Mesenchymal stem cell (in vitro differentiated cells and primary cell): ENCODE measurements at regions not wholly inside any gene's neighbourhood (a gene's known extent, or its start where the extent isn't known, plus 50 kb on each side); places are given as distances from the start of the nearest gene placed in this dataset.
A peak's percentile ranks its signal among the peaks of the same experiment; 100 is the strongest.

Experiments used
- DNase-seq: peaks from one replicate; pipeline ENCODE4 v3.0.0-alpha.2; 2013
- H2AFZ ChIP-seq: one replicate; pipeline ENCODE4 v1.6.1; 2013; ENCODE audit warnings: low read depth, mild to moderate bottlenecking, control low read depth, inconsistent platforms, low read length, moderate library complexity
- H2AK5ac ChIP-seq: 2 replicates; pipeline ENCODE4 v1.6.1; 2013; ENCODE audit warnings: low read length, moderate library complexity, mild to moderate bottlenecking, inconsistent platforms; ENCODE audit not compliant: severe bottlenecking
- H2BK120ac ChIP-seq: one replicate; pipeline ENCODE4 v1.6.1; 2013; ENCODE audit warnings: low read depth, mild to moderate bottlenecking, inconsistent platforms, low read length, moderate library complexity
- H2BK12ac ChIP-seq, 2 experiments: one replicate each; pipeline ENCODE4 v1.6.1; 2013; ENCODE audit warnings: inconsistent platforms in 2 of 2, low read length in 2 of 2, mild to moderate bottlenecking in 2 of 2, moderate library complexity in 2 of 2, control low read depth in 1 of 2
- H2BK15ac ChIP-seq: one replicate; pipeline ENCODE4 v1.6.1; 2013; ENCODE audit warnings: mild to moderate bottlenecking, low read depth, inconsistent platforms; ENCODE audit not compliant: poor library complexity, severe bottlenecking
- H2BK5ac ChIP-seq: 2 replicates; pipeline ENCODE4 v1.6.1; 2013; ENCODE audit warnings: low read depth, mild to moderate bottlenecking, low read length, control low read depth, inconsistent platforms; ENCODE audit not compliant: poor library complexity, severe bottlenecking
- H3K14ac ChIP-seq, 2 experiments: one replicate each; pipeline ENCODE4 v1.6.1; 2013; ENCODE audit warnings: inconsistent platforms in 2 of 2, low read length in 2 of 2, control low read depth in 1 of 2, mild to moderate bottlenecking in 1 of 2, moderate library complexity in 1 of 2
- H3K18ac ChIP-seq, 2 experiments: one replicate each; pipeline ENCODE4 v1.6.1; 2013; ENCODE audit warnings: inconsistent platforms in 2 of 2, low read length in 2 of 2, control low read depth in 1 of 2, low read depth in 1 of 2, mild to moderate bottlenecking in 1 of 2
- H3K23ac ChIP-seq, 2 experiments: one replicate each; pipeline ENCODE4 v1.6.1; 2013; ENCODE audit warnings: inconsistent platforms in 2 of 2, low read length in 2 of 2, mild to moderate bottlenecking in 2 of 2, moderate library complexity in 2 of 2, control low read depth in 1 of 2
- H3K27ac ChIP-seq: 2 replicates; pipeline ENCODE4 v1.5.1; 2013; ENCODE audit warnings: mild to moderate bottlenecking, moderate library complexity, low read length, control low read depth, inconsistent platforms; ENCODE audit not compliant: poor library complexity, severe bottlenecking
- H3K27me3 ChIP-seq, 2 experiments: 2 replicates each; pipeline versions ENCODE4 v1.6.1 to v1.7.0; 2013; ENCODE audit warnings: low read length in 2 of 2, mild to moderate bottlenecking in 2 of 2, moderate library complexity in 2 of 2, control low read depth in 1 of 2, inconsistent platforms in 1 of 2; ENCODE audit not compliant: control insufficient read depth in 1 of 2, insufficient read depth in 1 of 2
- H3K36me3 ChIP-seq, 2 experiments: 2 replicates each; pipeline versions ENCODE4 v1.6.1 to v1.7.0; 2013; ENCODE audit warnings: low read length in 2 of 2, control low read depth in 1 of 2, inconsistent platforms in 1 of 2, low read depth in 1 of 2, mild to moderate bottlenecking in 1 of 2; ENCODE audit not compliant: insufficient read depth in 2 of 2, control insufficient read depth in 1 of 2
- H3K4ac ChIP-seq, 2 experiments: one replicate each; pipeline ENCODE4 v1.6.1; 2013; ENCODE audit warnings: inconsistent platforms in 2 of 2, low read length in 2 of 2, mild to moderate bottlenecking in 2 of 2, moderate library complexity in 2 of 2, control low read depth in 1 of 2, low read depth in 1 of 2
- H3K4me1 ChIP-seq: 2 replicates; pipeline ENCODE4 v1.6.1; 2013; ENCODE audit warnings: low read depth, low read length, control low read depth; ENCODE audit not compliant: control insufficient read depth, insufficient read depth
- H3K4me2 ChIP-seq: 2 replicates; pipeline ENCODE4 v1.6.1; 2013; ENCODE audit warnings: low read length, mild to moderate bottlenecking, inconsistent platforms; ENCODE audit not compliant: poor library complexity, severe bottlenecking
- H3K4me3 ChIP-seq, 2 experiments: 2 replicates each; pipeline versions ENCODE4 v1.5.1 to v1.7.0; 2013; ENCODE audit warnings: low read length in 2 of 2, mild to moderate bottlenecking in 2 of 2, control low read depth in 1 of 2, low read depth in 1 of 2; ENCODE audit not compliant: insufficient read depth in 1 of 2
- H3K79me1 ChIP-seq: replicated peaks from 2 replicates; pipeline ENCODE4 v1.6.1; 2013; ENCODE audit warnings: mild to moderate bottlenecking, control low read depth, low read length, inconsistent platforms; ENCODE audit not compliant: poor library complexity, severe bottlenecking
- H3K9ac ChIP-seq: 2 replicates; pipeline ENCODE4 v1.7.0; 2013; ENCODE audit warnings: mild to moderate bottlenecking, low read length, moderate library complexity
- H3K9me3 ChIP-seq: 2 replicates; pipeline ENCODE4 v1.7.0; 2013; ENCODE audit warnings: mild to moderate bottlenecking, low read length; ENCODE audit not compliant: control insufficient read depth
- H4K8ac ChIP-seq: one replicate; pipeline ENCODE4 v1.6.1; 2013; ENCODE audit warnings: inconsistent platforms, mild to moderate bottlenecking, low read length, moderate library complexity
- H4K91ac ChIP-seq: one replicate; pipeline ENCODE4 v1.6.1; 2013; ENCODE audit warnings: mild to moderate bottlenecking, low read length, inconsistent platforms
- WGBS: methylation state at CpG from one replicate; pipeline ENCODE4 v1.1.7; 2013; ENCODE audit warnings: mixed read lengths; 5-methylcytosine and 5-hydroxymethylcytosine counted together

DNA sequence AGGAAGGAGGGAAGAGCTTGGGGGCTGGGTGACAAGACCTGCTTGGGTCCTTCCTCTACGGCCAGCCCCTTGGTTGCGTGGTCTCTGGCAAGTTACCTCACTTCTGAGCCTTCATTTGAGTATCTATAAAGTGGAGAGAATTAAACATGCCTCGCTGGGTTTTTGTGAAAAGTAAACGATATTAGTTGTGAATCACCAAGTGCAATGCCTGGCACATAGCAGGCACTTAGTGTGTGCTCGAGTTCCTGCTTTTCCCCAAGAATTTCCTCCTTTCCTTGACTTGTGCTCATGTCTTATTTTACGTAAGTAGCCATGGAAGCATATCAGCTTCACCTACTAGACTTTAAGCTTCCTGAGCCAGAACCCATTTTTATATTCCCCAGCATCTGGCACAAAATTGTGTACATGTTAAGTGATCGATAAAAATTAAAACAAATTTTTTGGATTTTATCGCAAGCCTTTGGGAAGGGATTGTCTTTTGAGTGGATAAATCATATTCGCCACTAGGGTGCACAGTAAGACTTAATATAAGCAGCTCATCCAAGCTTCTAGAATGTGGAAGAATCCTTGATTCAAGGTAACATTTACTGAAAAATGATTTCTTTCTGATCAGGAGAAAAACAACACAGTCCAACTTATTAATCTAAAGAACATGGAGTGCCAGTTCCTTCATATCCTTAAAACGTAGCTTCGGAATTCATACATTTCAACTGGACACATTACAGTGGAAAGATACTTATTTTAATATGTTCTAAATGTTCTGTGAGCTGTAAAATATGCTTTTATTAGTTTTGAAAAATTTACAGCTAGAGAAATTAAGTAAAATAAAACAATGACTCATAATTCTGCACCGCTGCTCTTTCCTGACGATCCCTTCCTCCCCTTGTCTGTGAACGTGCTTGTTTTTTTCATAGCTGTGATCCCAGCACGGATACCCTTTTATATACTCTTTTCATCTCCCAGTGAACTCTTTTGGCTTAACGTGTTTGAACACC is 62.0 kb downstream of the SLC25A47 start:
- 58% methylated on average over 14 of the region's 16 CpGs for WGBS
- Histone ChIP-seq H3K4ac (peak overlapping the region in 1 of 2 experiments; percentile 86), H2BK12ac (peak overlapping the region in 1 of 2 experiments; percentile 38), H3K23ac (no peak overlapping the region), H3K9ac (peak overlapping the region; percentile 46), H2BK5ac (peak overlapping the region; percentile 98), H2AFZ (no peak overlapping the region), H3K14ac (no peak overlapping the region), H2BK120ac (peak overlapping the region; percentile 21), H3K36me3 (peaks cover 15 to 22% of the 10 kb centered on the region in 2 experiments), H4K91ac (no peak overlapping the region), H3K79me1 (peaks cover 26% of the 10 kb centered on the region), H2AK5ac (peak overlapping the region; percentile 100), H2BK15ac (no peak overlapping the region), H3K4me3 (no peak overlapping the region), H3K9me3 (no peaks in the 10 kb centered on the region), H3K4me2 (peak overlapping the region; percentile 34), H3K27ac (peak overlapping the region; percentile 99), H3K18ac (no peak overlapping the region), H3K4me1 (peaks cover 36% of the 10 kb centered on the region), H4K8ac (no peak overlapping the region), H3K27me3 (no peaks in the 10 kb centered on the region)
- peak; percentile 77 for DNase-seq

- Histone ChIP-seq H2AK5ac (no peak overlapping the region), H3K4ac (no peak overlapping the region), H3K79me1 (peaks cover 25% of the 10 kb centered on the region), H2BK120ac (no peak overlapping the region), H3K9me3 (no peaks in the 10 kb centered on the region), H3K9ac (peak overlapping the region; percentile 46), H2BK5ac (peak overlapping the region; percentile 98), H3K27ac (peak overlapping the region; percentile 99), H3K27me3 (no peaks in the 10 kb centered on the region), H2BK15ac (no peak overlapping the region), H3K4me3 (no peak overlapping the region), H4K91ac (no peak overlapping the region), H2AFZ (no peak overlapping the region), H3K14ac (no peak overlapping the region), H3K23ac (no peak overlapping the region), H3K36me3 (peaks cover 15 to 17% of the 10 kb centered on the region in 2 experiments), H3K18ac (no peak overlapping the region), H3K4me1 (peaks cover 39% of the 10 kb centered on the region), H2BK12ac (no peak overlapping the region), H3K4me2 (no peak overlapping the region), H4K8ac (no peak overlapping the region)
- no CpG with 5 or more reads among the region's 2 CpGs for WGBS
- peak; percentile 57 for DNase-seq
These were observed 63.0 kb downstream of the SLC25A47 start for GRCh38 chr14:100386121-100386520.

DNA sequence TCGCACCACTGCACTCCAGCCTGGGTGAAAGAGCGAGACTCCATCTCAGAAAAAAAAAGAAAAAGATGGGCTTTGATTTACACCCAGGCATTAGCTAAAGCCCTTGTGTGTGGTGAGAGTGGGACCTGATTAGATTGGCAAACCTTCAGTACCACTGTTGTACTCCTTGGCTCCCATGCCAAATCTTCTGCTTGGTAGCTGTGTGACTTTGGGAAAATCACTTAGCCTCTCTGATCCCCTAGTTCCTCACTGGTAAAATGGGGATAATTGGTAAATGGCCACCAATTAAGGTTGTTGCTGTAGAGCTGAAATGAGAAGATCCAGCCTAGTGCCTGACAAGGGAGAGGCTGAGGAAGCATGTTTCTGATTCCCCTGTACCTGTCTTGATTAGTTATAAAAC is 63.7 kb downstream of the SLC25A47 start:
- no peak overlapping the region for H3K9ac ChIP-seq
- H2BK5ac ChIP-seq = no peak overlapping the region
- H2BK15ac ChIP-seq = no peak overlapping the region
- H3K9me3 ChIP-seq = no peaks in the 10 kb centered on the region
- peaks cover 27% of the 10 kb centered on the region for H3K79me1 ChIP-seq
- peaks cover 35% of the 10 kb centered on the region for H3K4me1 ChIP-seq
- peak overlapping the region; percentile 91 for H3K27ac ChIP-seq
- H4K91ac ChIP-seq = no peak overlapping the region
- no peaks in the 10 kb centered on the region for H3K27me3 ChIP-seq
- no peak overlapping the region for H3K4me3 ChIP-seq
- no peak for DNase-seq
- no peak overlapping the region for H2AFZ ChIP-seq
- H3K4ac ChIP-seq = no peak overlapping the region
- no peak overlapping the region for H2BK12ac ChIP-seq
- no peak overlapping the region for H3K18ac ChIP-seq
- H3K14ac ChIP-seq = no peak overlapping the region
- peaks cover 10 to 14% of the 10 kb centered on the region in 2 experiments for H3K36me3 ChIP-seq
- no peak overlapping the region for H3K4me2 ChIP-seq
- H2BK120ac ChIP-seq = no peak overlapping the region
- no peak overlapping the region for H4K8ac ChIP-seq
- H3K23ac ChIP-seq = no peak overlapping the region
- WGBS = 50% methylated on average over 2 of the region's 2 CpGs
- H2AK5ac ChIP-seq = peak overlapping the region; percentile 0

- no peaks in the 10 kb centered on the region for H3K9me3 ChIP-seq
- peak overlapping the region in 1 of 2 experiments; percentile 80 for H3K18ac ChIP-seq
- no peak overlapping the region for H2BK5ac ChIP-seq
- peak overlapping the region; percentile 91 for H3K27ac ChIP-seq
- H3K9ac ChIP-seq = no peak overlapping the region
- H3K36me3 ChIP-seq = peaks cover 4 to 8% of the 10 kb centered on the region in 2 experiments
- H2AK5ac ChIP-seq = peak overlapping the region; percentile 80
- no peak overlapping the region for H3K14ac ChIP-seq
- H3K27me3 ChIP-seq = no peaks in the 10 kb centered on the region
- peak overlapping the region in 1 of 2 experiments; percentile 73 for H2BK12ac ChIP-seq
- H2AFZ ChIP-seq = no peak overlapping the region
- no peak overlapping the region for H3K4me3 ChIP-seq
- H4K8ac ChIP-seq = no peak overlapping the region
- WGBS = 100% methylated on average over 4 of the region's 6 CpGs
- no peak for DNase-seq
- peaks cover 33% of the 10 kb centered on the region for H3K4me1 ChIP-seq
- H2BK15ac ChIP-seq = no peak overlapping the region
- peak overlapping the region in 1 of 2 experiments; percentile 66 for H3K4ac ChIP-seq
- H3K79me1 ChIP-seq = peaks cover 23% of the 10 kb centered on the region
- no peak overlapping the region for H2BK120ac ChIP-seq
- no peak overlapping the region for H4K91ac ChIP-seq
- no peak overlapping the region for H3K4me2 ChIP-seq
- peak overlapping the region in 1 of 2 experiments; percentile 38 for H3K23ac ChIP-seq
These were observed 64.3 kb downstream of the SLC25A47 start for GRCh38 chr14:100387450-100387849.
